CD4-positive, CD25-positive, alpha-beta regulatory T cell (primary cell): ENCODE measurements at regions not wholly inside any gene's neighbourhood (a gene's known extent, or its start where the extent isn't known, plus 50 kb on each side); places are given as distances from the start of the nearest gene placed in this dataset.

Experiments used
- ATAC-seq, 2 donors: fragments of 150-1000 bp; cut with Tn5 transposase; one replicate each; pipeline ENCODE4 v1.10.0; 2021; ENCODE audit warnings: low read depth in 2 of 2, moderate number of reproducible peaks in 2 of 2, moderate library complexity in 1 of 2
- DNase-seq, 3 donors: peaks; one replicate each; pipeline versions ENCODE4 v3.0.0 to v3.0.0-alpha.2; 2012 to 2022; ENCODE audit warnings: mixed read lengths in 1 of 3
- H3K27ac ChIP-seq: one replicate; pipeline ENCODE4 v1.7.0; 2013; ENCODE audit warnings: mild to moderate bottlenecking, low read length; ENCODE audit not compliant: insufficient read depth, poor library complexity, severe bottlenecking
- H3K27me3 ChIP-seq: one replicate; pipeline ENCODE4 v1.7.0; 2013; ENCODE audit warnings: low read length; ENCODE audit not compliant: control insufficient read depth, insufficient read depth
- H3K36me3 ChIP-seq: one replicate; pipeline ENCODE4 v1.7.0; 2013; ENCODE audit warnings: mild to moderate bottlenecking, low read length, moderate library complexity; ENCODE audit not compliant: control insufficient read depth, insufficient read depth
- H3K4me1 ChIP-seq: 2 replicates; pipeline ENCODE4 v1.7.0; 2013; ENCODE audit warnings: mild to moderate bottlenecking, low read length; ENCODE audit not compliant: insufficient read depth, control insufficient read depth, poor library complexity, severe bottlenecking
- H3K4me3 ChIP-seq: one replicate; pipeline ENCODE4 v1.7.0; 2013; ENCODE audit warnings: low read depth, mild to moderate bottlenecking, low read length, moderate library complexity
- H3K9me3 ChIP-seq, 2 experiments: 1 replicate in 1 of 2; 2 replicates in 1 of 2; pipeline ENCODE4 v1.7.0; 2013; ENCODE audit warnings: low read length in 2 of 2, mild to moderate bottlenecking in 1 of 2, moderate library complexity in 1 of 2; ENCODE audit not compliant: control insufficient read depth in 2 of 2
- H3K27ac Mint-ChIP-seq, 3 donors: one replicate each; pipeline ENCODE4 v1.8.0; 2020 to 2022; ENCODE audit warnings: mild to moderate bottlenecking in 3 of 3, mixed read lengths in 3 of 3, moderate library complexity in 2 of 3
- H3K27me3 Mint-ChIP-seq: one replicate; pipeline ENCODE4 v1.8.0; 2022; ENCODE audit warnings: mild to moderate bottlenecking, mixed read lengths
- H3K36me3 Mint-ChIP-seq: one replicate; pipeline ENCODE4 v1.8.0; 2020; ENCODE audit warnings: mixed read lengths
- H3K4me1 Mint-ChIP-seq, 4 donors: one replicate each; pipeline ENCODE4 v1.8.0; 2020 to 2022; ENCODE audit warnings: mixed read lengths in 4 of 4, mild to moderate bottlenecking in 1 of 4
- H3K4me3 Mint-ChIP-seq, 4 donors: one replicate each; pipeline ENCODE4 v1.8.0; 2020 to 2022; ENCODE audit warnings: mild to moderate bottlenecking in 4 of 4, mixed read lengths in 4 of 4, moderate library complexity in 3 of 4
- H3K9me3 Mint-ChIP-seq, 7 donors: one replicate each; pipeline ENCODE4 v1.8.0; 2020 to 2022; ENCODE audit warnings: mixed read lengths in 7 of 7, mild to moderate bottlenecking in 3 of 7, moderate library complexity in 2 of 7

GRCh38 chr1:22196041-22196440 is 53.1 kb upstream of the WNT4 start:
- H3K9me3 Mint-ChIP-seq = no peaks in the 10 kb centered on the region
- H3K27me3 Mint-ChIP-seq = peaks cover 23% of the 10 kb centered on the region
- no peaks in the 10 kb centered on the region for H3K4me1 Mint-ChIP-seq
- Histone ChIP-seq H3K9me3 (no peaks in the 10 kb centered on the region), H3K27ac (no peak overlapping the region), H3K27me3 (peaks cover 2% of the 10 kb centered on the region), H3K36me3 (no peaks in the 10 kb centered on the region), H3K4me3 (no peak overlapping the region), H3K4me1 (no peaks in the 10 kb centered on the region)
- H3K27ac Mint-ChIP-seq = no peak overlapping the region
- DNase-seq (no peak), ATAC-seq (no peak)
- H3K4me3 Mint-ChIP-seq = no peak overlapping the region
- H3K36me3 Mint-ChIP-seq = no peaks in the 10 kb centered on the region

- Histone ChIP-seq H3K27ac (no peak overlapping the region), H3K36me3 (no peaks in the 10 kb centered on the region), H3K4me3 (no peak overlapping the region), H3K27me3 (peaks cover 2% of the 10 kb centered on the region), H3K9me3 (no peaks in the 10 kb centered on the region), H3K4me1 (no peaks in the 10 kb centered on the region)
- no peaks in the 10 kb centered on the region for H3K4me1 Mint-ChIP-seq
- H3K36me3 Mint-ChIP-seq = no peaks in the 10 kb centered on the region
- H3K9me3 Mint-ChIP-seq = no peaks in the 10 kb centered on the region
- no peak overlapping the region for H3K4me3 Mint-ChIP-seq
- H3K27me3 Mint-ChIP-seq = peaks cover 19% of the 10 kb centered on the region
- DNase-seq (no peak), ATAC-seq (no peak)
- no peak overlapping the region for H3K27ac Mint-ChIP-seq
Measured at GRCh38 chr1:22196641-22197040, 53.7 kb upstream of the WNT4 start.

DNA sequence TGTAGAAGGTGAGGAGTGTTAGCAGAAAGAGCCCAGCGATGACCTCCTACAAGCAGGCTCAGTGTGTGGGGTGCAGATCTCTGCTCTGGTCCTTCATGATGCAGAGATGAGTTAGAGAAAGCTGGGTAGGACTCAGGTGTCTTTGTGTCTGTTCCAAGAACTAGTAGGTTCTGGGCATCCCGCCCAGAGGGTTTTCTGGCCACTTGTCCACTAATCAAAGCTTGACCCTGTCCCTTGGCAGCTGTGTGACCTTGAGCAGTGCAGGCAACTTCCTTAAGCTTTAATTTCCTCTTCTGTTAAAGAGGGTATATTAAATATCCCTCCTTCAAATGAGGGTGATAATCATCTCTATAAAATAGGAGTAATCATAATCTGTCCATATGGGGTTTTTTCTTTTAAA is 54.7 kb upstream of the WNT4 start:
- no peak for DNase-seq
- Mint-ChIP-seq H3K27me3 (peaks cover 19% of the 10 kb centered on the region), H3K36me3 (no peaks in the 10 kb centered on the region), H3K4me3 (no peak overlapping the region), H3K27ac (no peak overlapping the region), H3K4me1 (no peaks in the 10 kb centered on the region), H3K9me3 (no peaks in the 10 kb centered on the region)
- no peak for ATAC-seq
- Histone ChIP-seq H3K27me3 (peaks cover 2% of the 10 kb centered on the region), H3K4me3 (no peak overlapping the region), H3K36me3 (no peaks in the 10 kb centered on the region), H3K9me3 (no peaks in the 10 kb centered on the region), H3K27ac (no peak overlapping the region), H3K4me1 (no peaks in the 10 kb centered on the region)

DNA sequence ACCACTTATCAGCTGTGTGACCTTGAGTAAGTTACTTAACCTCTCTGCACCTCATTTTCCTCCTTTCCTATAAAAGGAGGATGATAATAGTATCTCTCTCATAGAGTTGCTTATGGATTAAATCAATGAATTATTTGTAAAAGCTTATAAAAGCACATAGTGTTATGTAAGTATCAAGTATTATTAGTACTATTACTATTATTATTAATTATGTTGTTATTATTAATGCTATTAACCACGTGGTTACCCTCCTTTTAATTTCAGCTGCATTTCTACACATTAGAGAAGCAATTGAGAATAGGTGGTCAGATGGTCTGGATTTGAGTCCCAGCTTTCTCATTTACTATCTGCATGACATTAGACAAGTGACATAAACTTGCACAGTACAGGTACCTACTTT is 58.1 kb upstream of the WNT4 start:
- no peak overlapping the region for H3K4me3 Mint-ChIP-seq
- H3K36me3 ChIP-seq = no peaks in the 10 kb centered on the region
- DNase-seq = no peak
- peaks cover 2% of the 10 kb centered on the region for H3K27me3 ChIP-seq
- H3K27ac ChIP-seq = no peak overlapping the region
- H3K27me3 Mint-ChIP-seq = peaks cover 20% of the 10 kb centered on the region
- H3K36me3 Mint-ChIP-seq = no peaks in the 10 kb centered on the region
- H3K9me3 ChIP-seq = no peaks in the 10 kb centered on the region
- H3K4me1 ChIP-seq = no peaks in the 10 kb centered on the region
- H3K4me1 Mint-ChIP-seq = no peaks in the 10 kb centered on the region
- no peak overlapping the region for H3K4me3 ChIP-seq
- H3K9me3 Mint-ChIP-seq = peaks cover 0 to 6% (median 0%) of the 10 kb centered on the region in 7 donors
- H3K27ac Mint-ChIP-seq = no peak overlapping the region
- ATAC-seq = no peak

DNA sequence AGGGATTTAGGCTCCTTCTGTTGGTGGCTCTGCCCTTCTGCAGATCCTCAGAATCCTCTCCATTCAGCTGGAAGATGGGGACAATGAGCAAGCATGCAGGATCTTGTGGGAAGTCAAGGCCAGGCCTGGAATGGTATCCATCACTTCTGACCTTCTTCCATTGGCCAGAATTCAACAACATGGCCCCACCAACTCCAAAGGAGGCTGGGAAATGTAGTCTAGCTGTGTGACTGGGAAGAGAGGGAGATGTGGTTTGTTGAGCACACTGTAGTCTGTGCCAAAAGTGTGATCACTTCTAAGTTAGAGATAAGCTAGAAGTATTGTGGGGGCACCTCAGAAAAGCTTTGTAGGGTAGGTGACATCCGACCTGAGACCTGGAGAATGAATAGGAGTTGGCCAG is 60.4 kb upstream of the WNT4 start:
- Histone ChIP-seq H3K4me1 (no peaks in the 10 kb centered on the region), H3K27ac (no peak overlapping the region), H3K36me3 (no peaks in the 10 kb centered on the region), H3K4me3 (no peak overlapping the region), H3K27me3 (peaks cover 2% of the 10 kb centered on the region), H3K9me3 (no peaks in the 10 kb centered on the region)
- peaks cover 0 to 6% (median 0%) of the 10 kb centered on the region in 7 donors for H3K9me3 Mint-ChIP-seq
- DNase-seq (no peak), ATAC-seq (no peak)
- H3K27me3 Mint-ChIP-seq = peaks cover 31% of the 10 kb centered on the region
- no peaks in the 10 kb centered on the region for H3K36me3 Mint-ChIP-seq
- H3K4me3 Mint-ChIP-seq = no peak overlapping the region
- no peaks in the 10 kb centered on the region for H3K4me1 Mint-ChIP-seq
- no peak overlapping the region for H3K27ac Mint-ChIP-seq

DNA sequence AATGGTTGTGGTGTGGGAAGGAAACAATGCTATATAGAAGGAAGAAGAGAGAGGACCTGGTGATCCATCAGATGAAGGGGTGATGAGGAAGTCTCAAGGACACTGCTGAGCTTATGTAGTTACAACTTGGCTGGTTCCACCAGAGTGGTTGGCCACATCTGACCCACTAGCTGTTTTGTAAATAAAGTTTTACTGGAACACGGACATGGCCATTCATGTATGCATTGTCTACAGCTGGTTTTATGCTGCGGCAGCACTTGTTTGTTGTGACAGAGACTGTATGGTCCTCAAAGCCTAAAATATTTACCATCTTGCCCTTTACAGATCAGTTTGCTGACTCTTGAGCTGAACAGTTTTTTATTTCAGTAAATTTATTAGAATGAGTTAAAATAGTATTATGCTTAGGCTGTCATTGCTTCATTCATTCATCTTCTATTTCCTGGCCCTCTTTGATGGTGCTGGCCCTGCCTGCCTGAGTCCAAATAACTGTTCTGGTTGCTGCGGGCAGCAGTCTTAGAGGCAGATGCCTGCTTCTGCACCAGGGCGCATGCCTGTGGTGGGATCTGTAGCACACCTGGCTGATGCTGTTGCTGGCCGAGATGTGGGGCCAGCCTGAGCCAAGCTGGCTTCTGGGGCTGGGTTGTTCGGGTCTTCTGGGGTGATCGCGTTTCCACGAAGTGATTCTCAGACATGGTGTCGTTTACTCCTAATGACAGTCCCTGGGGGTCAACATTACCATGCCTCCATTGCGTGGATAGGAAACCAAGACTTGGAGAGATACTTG is 61.4 kb upstream of the WNT4 start:
- Mint-ChIP-seq H3K36me3 (no peaks in the 10 kb centered on the region), H3K4me1 (peaks cover 0 to under 1% (median 0%) of the 10 kb centered on the region in 4 donors), H3K4me3 (no peak overlapping the region), H3K27ac (no peak overlapping the region), H3K27me3 (peaks cover 38% of the 10 kb centered on the region), H3K9me3 (peaks cover 0 to 6% (median 0%) of the 10 kb centered on the region in 7 donors)
- Histone ChIP-seq H3K4me3 (no peak overlapping the region), H3K27ac (no peak overlapping the region), H3K36me3 (no peaks in the 10 kb centered on the region), H3K9me3 (no peaks in the 10 kb centered on the region), H3K4me1 (no peaks in the 10 kb centered on the region), H3K27me3 (peaks cover 2% of the 10 kb centered on the region)
- DNase-seq = no peak
- no peak for ATAC-seq

GRCh38 chr1:22204989-22205913 is 62.4 kb upstream of the WNT4 start:
- ATAC-seq (no peak), DNase-seq (no peak)
- peaks cover 2% of the 10 kb centered on the region for H3K27me3 ChIP-seq
- H3K4me3 ChIP-seq = no peak overlapping the region
- H3K4me1 ChIP-seq = no peaks in the 10 kb centered on the region
- no peaks in the 10 kb centered on the region for H3K36me3 Mint-ChIP-seq
- H3K27me3 Mint-ChIP-seq = peaks cover 37% of the 10 kb centered on the region
- peaks cover 0 to 2% (median 0%) of the 10 kb centered on the region in 4 donors for H3K4me1 Mint-ChIP-seq
- H3K27ac Mint-ChIP-seq = no peak overlapping the region
- H3K9me3 Mint-ChIP-seq = peaks cover 0 to 6% (median 0%) of the 10 kb centered on the region in 7 donors
- H3K36me3 ChIP-seq = no peaks in the 10 kb centered on the region
- no peaks in the 10 kb centered on the region for H3K9me3 ChIP-seq
- H3K27ac ChIP-seq = no peak overlapping the region
- no peak overlapping the region for H3K4me3 Mint-ChIP-seq
